AG09319 (cell line): ENCODE measurements at regions not wholly inside any gene's neighbourhood (a gene's known extent, or its start where the extent isn't known, plus 50 kb on each side); places are given as distances from the start of the nearest gene placed in this dataset.
"Not testable (repeated sequence)": the region's sequence is repeated elsewhere in the genome, so short reads cannot be mapped to it uniquely, and the experiment has no call there.

Experiments used
- DNase-seq: peaks from one replicate; pipeline ENCODE4 v3.0.0-alpha.2; 2010; ENCODE audit warnings: low read depth; ENCODE audit errors: extremely low read depth
- TF ChIP-seq, protein P1 (sequence below): IDR thresholded peaks from 2 replicates; pipeline ENCODE4 v1.5.1; 2011; ENCODE audit warnings: low read depth, mild to moderate bottlenecking, inconsistent platforms, low read length, moderate library complexity

DNA sequence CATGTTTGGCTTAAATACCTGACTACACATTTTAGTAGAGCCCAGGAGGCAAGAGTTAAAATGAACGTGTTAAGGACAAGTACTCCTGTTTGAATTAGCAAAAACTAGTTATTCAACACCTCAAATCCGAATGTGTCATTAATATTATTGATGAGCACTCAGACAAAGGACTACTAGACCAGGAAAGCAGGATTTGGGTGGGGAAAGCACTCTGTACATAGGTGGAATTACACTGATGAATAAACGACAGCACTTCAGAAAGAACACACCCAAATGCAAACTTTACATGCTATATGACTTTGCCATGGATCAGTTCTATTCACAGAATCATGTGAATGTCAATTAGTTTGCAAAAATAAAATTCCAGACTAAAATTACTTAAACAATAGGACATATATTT lies 95.1 kb upstream of the CAV2 start:
- TF ChIP-seq, protein P1, sequence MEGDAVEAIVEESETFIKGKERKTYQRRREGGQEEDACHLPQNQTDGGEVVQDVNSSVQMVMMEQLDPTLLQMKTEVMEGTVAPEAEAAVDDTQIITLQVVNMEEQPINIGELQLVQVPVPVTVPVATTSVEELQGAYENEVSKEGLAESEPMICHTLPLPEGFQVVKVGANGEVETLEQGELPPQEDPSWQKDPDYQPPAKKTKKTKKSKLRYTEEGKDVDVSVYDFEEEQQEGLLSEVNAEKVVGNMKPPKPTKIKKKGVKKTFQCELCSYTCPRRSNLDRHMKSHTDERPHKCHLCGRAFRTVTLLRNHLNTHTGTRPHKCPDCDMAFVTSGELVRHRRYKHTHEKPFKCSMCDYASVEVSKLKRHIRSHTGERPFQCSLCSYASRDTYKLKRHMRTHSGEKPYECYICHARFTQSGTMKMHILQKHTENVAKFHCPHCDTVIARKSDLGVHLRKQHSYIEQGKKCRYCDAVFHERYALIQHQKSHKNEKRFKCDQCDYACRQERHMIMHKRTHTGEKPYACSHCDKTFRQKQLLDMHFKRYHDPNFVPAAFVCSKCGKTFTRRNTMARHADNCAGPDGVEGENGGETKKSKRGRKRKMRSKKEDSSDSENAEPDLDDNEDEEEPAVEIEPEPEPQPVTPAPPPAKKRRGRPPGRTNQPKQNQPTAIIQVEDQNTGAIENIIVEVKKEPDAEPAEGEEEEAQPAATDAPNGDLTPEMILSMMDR: no peak
- DNase-seq: no peak

DNA sequence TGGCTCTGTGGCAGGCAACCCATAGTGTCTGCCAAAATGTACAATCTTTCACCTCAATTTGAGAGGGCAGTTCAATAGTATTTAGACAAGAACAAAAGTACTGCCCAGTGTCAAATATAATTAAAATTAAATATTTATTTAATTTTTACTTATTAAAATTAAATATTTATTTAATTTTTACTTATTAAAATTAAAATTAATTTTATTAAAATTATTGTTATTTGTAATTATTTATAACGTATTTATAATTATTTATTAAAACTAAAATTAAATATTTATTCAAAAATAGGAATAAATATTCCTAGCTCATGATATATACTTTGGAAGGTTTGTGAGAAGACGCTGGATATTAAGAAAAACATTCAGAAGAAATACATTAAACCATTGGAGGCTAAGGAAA lies 93.7 kb upstream of the CAV2 start:
- DNase-seq: no peak
- TF ChIP-seq, protein P1: no peak

DNA sequence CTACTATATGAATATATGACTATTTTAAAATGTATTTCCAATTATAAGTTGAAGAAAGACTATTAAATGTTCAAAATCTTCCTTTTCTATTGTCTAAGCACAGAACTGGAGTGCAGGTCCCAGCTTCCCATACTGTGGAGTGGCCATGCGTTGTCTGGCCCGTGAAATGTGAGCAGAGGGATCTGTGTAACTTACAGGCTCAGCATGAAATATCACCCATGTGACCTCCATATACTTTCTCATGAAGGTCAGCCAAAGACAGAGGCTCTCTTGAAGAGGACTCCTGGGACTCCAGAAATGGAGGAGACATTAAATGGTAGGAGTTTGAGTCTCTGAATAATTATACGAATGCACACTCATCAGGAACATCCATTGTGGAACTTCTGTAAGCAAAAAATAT lies 92.4 kb upstream of the CAV2 start:
- TF ChIP-seq, protein P1: no peak
- DNase-seq: no peak

DNA sequence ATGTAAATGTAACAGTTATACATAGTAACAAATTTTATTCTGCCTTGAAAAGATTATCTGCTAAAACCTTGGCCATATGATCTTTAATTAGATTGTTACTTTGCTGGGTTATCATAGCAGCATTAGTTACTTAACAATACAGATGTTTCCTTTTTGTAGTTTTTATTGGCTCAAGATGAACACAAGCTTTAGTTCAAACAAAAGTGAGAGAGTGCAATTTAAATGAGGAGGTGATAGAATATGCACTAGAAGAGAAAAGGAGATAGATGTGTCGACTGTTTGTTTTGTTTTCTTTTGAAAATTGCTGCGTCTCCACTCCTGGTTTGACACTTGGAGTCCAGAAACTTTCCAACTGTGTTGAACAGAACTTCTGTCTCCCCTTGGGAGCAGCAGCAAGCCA lies 91.4 kb upstream of the CAV2 start:
- TF ChIP-seq, protein P1: no peak
- no peak for DNase-seq

DNA sequence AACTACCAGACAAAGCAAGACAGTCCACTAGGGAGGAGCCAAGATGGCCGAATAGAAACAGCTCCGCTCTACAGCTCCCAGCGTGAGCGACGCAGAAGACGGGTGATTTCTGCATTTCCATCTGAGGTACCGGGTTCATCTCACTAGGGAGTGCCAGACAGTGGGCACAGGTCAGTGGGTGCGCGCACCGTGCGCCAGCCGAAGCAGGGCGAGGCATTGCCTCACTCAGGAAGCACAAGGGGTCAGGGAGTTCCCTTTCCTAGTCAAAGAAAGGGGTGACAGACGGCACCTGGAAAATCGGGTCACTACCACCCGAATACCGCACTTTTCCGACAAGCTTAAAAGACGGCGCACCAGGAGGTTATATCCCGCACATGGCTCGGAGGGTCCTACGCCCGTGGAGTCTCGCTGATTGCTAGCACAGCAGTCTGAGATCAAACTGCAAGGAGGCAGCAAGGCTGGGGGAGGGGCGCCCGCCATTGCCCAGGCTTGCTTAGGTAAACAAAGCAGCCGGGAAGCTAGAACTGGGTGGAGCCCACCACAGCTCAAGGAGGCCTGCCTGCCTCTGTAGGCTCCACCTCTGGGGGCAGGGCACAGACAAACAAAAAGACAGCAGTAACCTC lies 90.6 kb upstream of the CAV2 start:
- DNase-seq: not testable (repeated sequence)

DNA sequence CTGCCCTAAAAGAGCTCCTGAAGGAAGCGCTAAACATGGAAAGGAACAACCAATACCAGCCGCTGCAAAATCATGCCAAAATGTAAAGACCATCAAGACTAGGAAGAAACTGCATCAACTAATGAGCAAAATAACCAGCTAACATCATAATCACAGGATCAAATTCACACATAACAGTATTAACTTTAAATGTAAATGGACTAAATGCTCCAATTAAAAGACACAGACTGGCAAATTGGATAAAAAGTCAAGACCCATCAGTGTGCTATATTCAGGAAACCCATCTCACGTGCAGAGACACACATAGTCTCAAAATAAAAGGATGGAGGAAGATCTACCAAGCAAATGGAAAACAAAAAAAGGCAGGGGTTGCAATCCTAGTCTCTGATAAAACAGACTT lies 88.8 kb upstream of the CAV2 start:
- not testable (repeated sequence) for DNase-seq

DNA sequence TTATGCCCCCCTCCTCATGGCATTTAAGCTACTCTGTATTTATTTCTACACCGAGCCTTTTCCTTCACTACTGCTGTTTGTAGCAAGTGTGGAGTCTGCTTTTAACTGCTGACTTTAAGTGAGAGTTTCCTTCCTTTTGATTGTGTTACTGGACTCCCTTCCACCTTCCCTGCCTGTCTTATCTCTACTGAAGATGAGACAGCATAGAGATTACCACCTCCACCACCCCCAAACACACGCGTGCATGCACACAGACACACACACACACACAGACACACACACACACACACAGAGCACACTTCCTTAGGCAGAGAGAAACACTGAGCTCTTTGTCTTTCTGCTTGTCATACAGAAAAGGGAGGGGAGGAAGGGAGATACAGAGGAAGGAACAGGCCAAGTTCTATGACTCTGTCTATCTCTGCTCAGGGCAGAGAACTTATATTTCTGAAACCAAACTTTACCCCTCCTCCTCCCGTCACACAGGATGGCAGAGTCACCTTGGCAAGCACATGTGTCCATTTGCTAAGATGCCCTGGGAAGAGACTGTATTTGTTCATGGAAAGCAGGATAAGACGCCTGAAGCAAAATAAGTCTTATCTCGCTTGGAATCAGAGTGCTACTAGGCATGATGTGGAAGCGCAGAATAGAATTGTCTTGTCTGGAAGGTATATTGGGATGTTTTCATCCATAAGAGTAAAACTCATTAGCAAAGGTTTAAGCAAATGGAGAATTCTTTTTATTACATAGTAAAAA lies 81.8 kb upstream of the CAV2 start:
- TF ChIP-seq, protein P1: no peak
- DNase-seq: no peak

DNA sequence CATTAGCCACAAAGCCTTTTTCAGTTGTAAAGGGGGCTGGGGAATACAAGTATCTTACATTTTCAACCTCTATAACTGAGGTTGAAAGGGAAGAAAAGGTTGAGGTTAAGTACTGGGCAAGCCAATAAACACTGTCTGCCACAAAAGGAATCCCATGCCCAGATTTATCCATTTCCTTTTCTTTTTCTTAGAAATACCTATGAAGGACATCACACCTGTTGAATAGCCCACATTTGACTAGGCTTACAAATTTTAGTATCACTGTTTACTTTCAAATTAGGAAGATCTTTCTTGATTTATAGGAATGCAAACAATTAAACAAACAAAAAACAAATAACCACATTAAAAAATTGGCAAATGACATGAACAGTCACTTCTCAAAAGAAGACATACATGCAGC lies 81.0 kb upstream of the CAV2 start:
- DNase-seq: no peak
- TF ChIP-seq, protein P1: no peak
